ENCODE measurements at regions not wholly inside any gene's neighbourhood (a gene's known extent, or its start where the extent isn't known, plus 50 kb on each side); places are given as distances from the start of the nearest gene placed in this dataset.

DNA sequence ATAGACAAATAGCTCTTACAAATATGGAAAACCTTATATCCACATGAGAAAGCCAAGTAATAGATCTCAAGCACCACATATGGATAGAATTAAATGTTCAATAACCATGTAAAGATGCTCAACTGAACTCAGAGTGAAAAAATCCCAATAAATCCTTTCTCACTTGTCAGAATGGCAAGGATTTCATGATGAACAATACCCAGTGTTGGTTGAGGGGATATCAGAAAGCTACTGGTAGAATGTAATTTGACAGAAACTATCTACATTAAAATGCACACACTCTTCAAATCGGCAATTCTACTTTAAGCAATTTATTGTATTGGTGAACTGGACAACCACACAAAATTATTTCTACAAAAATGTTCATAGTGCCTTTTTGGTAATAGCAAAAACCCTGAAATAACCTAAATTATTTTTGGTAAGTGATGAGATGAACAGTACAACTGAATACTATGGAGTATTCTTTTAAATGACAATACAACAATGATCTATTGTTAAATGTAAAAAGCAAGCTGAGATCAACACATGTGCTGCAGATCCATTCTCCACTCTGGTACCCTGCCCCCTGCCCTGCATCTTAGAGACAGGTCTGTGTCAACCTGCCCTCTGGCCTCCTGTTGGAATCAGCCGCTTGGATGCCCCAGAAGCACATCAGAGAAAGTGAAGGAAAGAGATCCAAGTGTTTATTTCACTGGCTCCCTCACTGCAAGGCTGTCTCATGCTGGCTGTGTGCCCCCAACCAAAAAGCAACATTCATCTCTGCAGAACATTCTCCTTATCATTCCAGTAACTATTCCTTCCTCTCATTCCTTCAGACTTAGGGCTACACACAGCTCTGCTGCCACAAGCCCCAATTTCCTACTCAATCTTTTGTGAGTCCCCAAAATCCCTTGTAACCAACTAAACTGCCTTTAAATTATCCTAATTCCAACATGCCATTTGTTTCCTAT, 442.5 kb downstream of the LRATD1 start:
- H3K27ac ChIP-seq (ENCODE audit: low read length) = no peak overlapping the region
- H3K36me3 ChIP-seq (replicated peaks; ENCODE audit: low read depth, low read length) = no peaks in the 10 kb centered on the region
- no peaks in the 10 kb centered on the region for H3K9me3 ChIP-seq (ENCODE audit: insufficient read depth, low read length)
- no peak overlapping the region for H3K9ac ChIP-seq (ENCODE audit: low read length)
- no peak overlapping the region for H3K4me2 ChIP-seq (ENCODE audit: low read length)
- H3K27me3 ChIP-seq (ENCODE audit: low read depth, low read length) = peaks cover 15% of the 10 kb centered on the region; the same call in 1 of the 2 replicates
- TF ChIP-seq EZH2phosphoT487 (IDR thresholded peaks at IDR 0.05; ENCODE audit: low read depth) (no peak), CTCF (IDR thresholded peaks at IDR 0.05; ENCODE audit: low read depth, low read length) (no peak)
- no peaks in the 10 kb centered on the region for H4K20me1 ChIP-seq (ENCODE audit: insufficient read depth, low read length)
- no peaks in the 10 kb centered on the region for H3K4me1 ChIP-seq (ENCODE audit: low read length)
- no peaks in the 10 kb centered on the region for H3K79me2 ChIP-seq (ENCODE audit: low read length)
- no peak overlapping the region for H2AFZ ChIP-seq (ENCODE audit: low read depth, low read length)
- no peak overlapping the region for H3K4me3 ChIP-seq (ENCODE audit: low read length)

- no peaks in the 10 kb centered on the region for H4K20me1 ChIP-seq (ENCODE audit: insufficient read depth, low read length)
- H3K4me1 ChIP-seq (ENCODE audit: low read length) = no peaks in the 10 kb centered on the region
- peaks cover 18% of the 10 kb centered on the region; the same call in 1 of the 2 replicates for H3K27me3 ChIP-seq (ENCODE audit: low read depth, low read length)
- TF ChIP-seq CTCF (IDR thresholded peaks at IDR 0.05; ENCODE audit: low read depth, low read length) (no peak), EZH2phosphoT487 (IDR thresholded peaks at IDR 0.05; ENCODE audit: low read depth) (no peak)
- H3K9ac ChIP-seq (ENCODE audit: low read length) = no peak overlapping the region
- H3K9me3 ChIP-seq (ENCODE audit: insufficient read depth, low read length) = no peaks in the 10 kb centered on the region
- H3K4me3 ChIP-seq (ENCODE audit: low read length) = no peak overlapping the region
- H3K4me2 ChIP-seq (ENCODE audit: low read length) = no peak overlapping the region
- H3K27ac ChIP-seq (ENCODE audit: low read length) = no peak overlapping the region
- H3K36me3 ChIP-seq (replicated peaks; ENCODE audit: low read depth, low read length) = no peaks in the 10 kb centered on the region
- H2AFZ ChIP-seq (ENCODE audit: low read depth, low read length) = no peak overlapping the region
- no peaks in the 10 kb centered on the region for H3K79me2 ChIP-seq (ENCODE audit: low read length)
These were observed 444.2 kb downstream of the LRATD1 start for GRCh38 chr2:15076668-15077067.

DNA sequence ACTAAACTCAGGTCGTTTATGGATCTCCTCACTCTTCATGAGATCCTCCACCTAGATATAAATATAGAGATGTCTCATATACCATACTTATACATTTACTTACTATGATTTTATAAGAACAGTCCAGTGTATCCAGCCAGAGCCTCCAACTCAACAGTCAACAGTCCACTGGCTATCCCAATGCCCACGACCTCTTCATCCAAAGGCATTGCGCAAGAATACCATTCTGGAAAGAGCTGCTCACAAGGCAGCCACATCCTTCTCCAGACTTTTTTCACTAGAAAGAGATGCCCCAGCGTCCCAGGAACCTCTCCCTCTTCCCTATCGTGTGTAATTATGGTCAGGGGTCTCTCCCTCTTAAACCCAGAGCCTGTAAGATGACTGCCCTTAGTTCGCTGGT, 448.8 kb downstream of the LRATD1 start:
- Histone ChIP-seq H3K4me2 (ENCODE audit: low read length) (no peak overlapping the region), H2AFZ (ENCODE audit: low read depth, low read length) (no peak overlapping the region), H3K79me2 (ENCODE audit: low read length) (no peaks in the 10 kb centered on the region), H3K9ac (ENCODE audit: low read length) (no peak overlapping the region), H3K4me1 (ENCODE audit: low read length) (peaks cover 11% of the 10 kb centered on the region), H3K4me3 (ENCODE audit: low read length) (no peak overlapping the region), H3K36me3 (replicated peaks; ENCODE audit: low read depth, low read length) (no peaks in the 10 kb centered on the region), H3K27me3 (ENCODE audit: low read depth, low read length) (0 out of 2 replicates have a peak, but pooled peaks cover 3% of the 10 kb centered on the region), H3K9me3 (ENCODE audit: insufficient read depth, low read length) (no peaks in the 10 kb centered on the region), H3K27ac (ENCODE audit: low read length) (no peak overlapping the region), H4K20me1 (ENCODE audit: insufficient read depth, low read length) (no peaks in the 10 kb centered on the region)
- no peak for TF ChIP-seq CTCF (IDR thresholded peaks at IDR 0.05; ENCODE audit: low read depth, low read length)
- TF ChIP-seq EZH2phosphoT487 (IDR thresholded peaks at IDR 0.05; ENCODE audit: low read depth) = no peak
